ENCODE measurements at regions not wholly inside any gene's neighbourhood (a gene's known extent, or its start where the extent isn't known, plus 50 kb on each side); places are given as distances from the start of the nearest gene placed in this dataset.

GRCh38 chr19:5228932-5229777 lies 111.5 kb downstream of the PTPRS start:
- H4K20me1 ChIP-seq (ENCODE audit: insufficient read depth, low read length), result no peaks in the 10 kb centered on the region
- H3K4me1 ChIP-seq (ENCODE audit: insufficient read depth, low read length), result no peaks in the 10 kb centered on the region
- no peaks in the 10 kb centered on the region for H3K27me3 ChIP-seq (ENCODE audit: control insufficient read depth in 1 of 2, insufficient read depth in 2 of 2, low read length in 2 of 2)
- FAIRE-seq, result no peak
- CTCF ChIA-PET (ENCODE audit: low intra/inter-chr PET ratio, low total read pairs), result no interaction called here
- H3K27ac ChIP-seq (ENCODE audit: extremely low read length, insufficient read depth, low read length), result no peak overlapping the region
- H3K9me3 ChIP-seq (ENCODE audit: low read length), result no peaks in the 10 kb centered on the region
- no peaks in the 10 kb centered on the region for H3K79me2 ChIP-seq (ENCODE audit: insufficient read depth, low read length)
- WGBS (ENCODE audit: low lambda C conversion rate), result 97% methylated on average over 51 of the region's 72 CpGs
- H3K4me2 ChIP-seq (ENCODE audit: low read depth, low read length), result no peak overlapping the region
- H3K9ac ChIP-seq (ENCODE audit: insufficient read depth, low read depth, low read length), result no peak overlapping the region
- no peak for DNase-seq (ENCODE audit: low spot score)
- ATAC-seq, result no peak
- peaks cover 0 to 1% of the 10 kb centered on the region in 2 experiments; a peak in 2 of 5 replicates for H3K36me3 ChIP-seq (replicated peaks in 1 of 2; ENCODE audit: control insufficient read depth in 1 of 2, insufficient read depth in 2 of 2, low read length in 2 of 2)
- no TSS peak for BruUV-seq (replicated peaks)
- intact Hi-C loops (cut with micrococcal nuclease; ENCODE audit: unreplicated experiment), result no loop called here
- POLR2A ChIA-PET, result no interaction called here
- H2AFZ ChIP-seq (ENCODE audit: low read length), result no peak overlapping the region
- in situ Hi-C loops (cut with HindIII; ENCODE audit: extremely low pct_ligation_motif_present, low pct_unique_long_range_greater_than_20kb), result no loop called here
- H3K4me3 ChIP-seq (replicated peaks in 1 of 3; ENCODE audit: insufficient read depth in 1 of 3, low read depth in 2 of 3, low read length in 3 of 3), result no peak overlapping the region
- no peak for TF ChIP-seq ZNF296 (CRISPR knock-in tag; conservative IDR thresholded peaks at IDR 0.05)
- peak; percentile 62 for TF ChIP-seq ZNF629 (CRISPR knock-in tag; conservative IDR thresholded peaks at IDR 0.05)

- FAIRE-seq, result no peak
- Histone ChIP-seq H3K9me3 (ENCODE audit: low read length) (no peaks in the 10 kb centered on the region), H3K4me2 (ENCODE audit: low read depth, low read length) (no peak overlapping the region), H3K36me3 (replicated peaks in 1 of 2; ENCODE audit: control insufficient read depth in 1 of 2, insufficient read depth in 2 of 2, low read length in 2 of 2) (peaks cover 0 to 1% of the 10 kb centered on the region in 2 experiments; a peak in 2 of 5 replicates), H4K20me1 (ENCODE audit: insufficient read depth, low read length) (no peaks in the 10 kb centered on the region), H3K27me3 (ENCODE audit: control insufficient read depth in 1 of 2, insufficient read depth in 2 of 2, low read length in 2 of 2) (no peaks in the 10 kb centered on the region), H3K9ac (ENCODE audit: insufficient read depth, low read depth, low read length) (no peak overlapping the region), H3K79me2 (ENCODE audit: insufficient read depth, low read length) (no peaks in the 10 kb centered on the region), H3K4me1 (ENCODE audit: insufficient read depth, low read length) (no peaks in the 10 kb centered on the region), H2AFZ (ENCODE audit: low read length) (no peak overlapping the region), H3K27ac (ENCODE audit: extremely low read length, insufficient read depth, low read length) (no peak overlapping the region), H3K4me3 (replicated peaks in 1 of 3; ENCODE audit: insufficient read depth in 1 of 3, low read depth in 2 of 3, low read length in 3 of 3) (no peak overlapping the region)
- POLR2A ChIA-PET, result no interaction called here
- BruUV-seq (replicated peaks), result no TSS peak
- 96% methylated on average over 4 of the region's 6 CpGs for WGBS (ENCODE audit: low lambda C conversion rate)
- ATAC-seq, result no peak
- CTCF ChIA-PET (ENCODE audit: low intra/inter-chr PET ratio, low total read pairs), result no interaction called here
- no peak for DNase-seq (ENCODE audit: low spot score)
- intact Hi-C loops (cut with micrococcal nuclease; ENCODE audit: unreplicated experiment), result no loop called here
- TF ChIP-seq ZNF768 (CRISPR knock-in tag; IDR thresholded peaks at IDR 0.05) (peak; percentile 81), THAP8 (CRISPR knock-in tag; IDR thresholded peaks at IDR 0.05; ENCODE audit: borderline replicate concordance) (no peak), KDM6A (CRISPR knock-in tag; IDR thresholded peaks at IDR 0.05; ENCODE audit: low read depth) (no peak)
- in situ Hi-C loops (cut with HindIII; ENCODE audit: extremely low pct_ligation_motif_present, low pct_unique_long_range_greater_than_20kb), result no loop called here
These were observed 112.1 kb downstream of the PTPRS start for GRCh38 chr19:5228490-5228889.

All from HepG2 (cell line).